HG02610 (cell line): ENCODE measurements at regions not wholly inside any gene's neighbourhood (a gene's known extent, or its start where the extent isn't known, plus 50 kb on each side); places are given as distances from the start of the nearest gene placed in this dataset.

ENCODE experiments used
- ATAC-seq: cut with Tn5 transposase; IDR thresholded peaks from one replicate; pipeline ENCODE4 v1.9.1; 2021; ENCODE audit warnings: mild to moderate bottlenecking, moderate library complexity; ENCODE audit not compliant: unreplicated experiment

GRCh38 chr13:84038001-84038400, 155.7 kb upstream of the SLITRK1 start:
- no peak for ATAC-seq

GRCh38 chr13:84032116-84032515, 149.8 kb upstream of the SLITRK1 start:
- ATAC-seq, result no peak

DNA sequence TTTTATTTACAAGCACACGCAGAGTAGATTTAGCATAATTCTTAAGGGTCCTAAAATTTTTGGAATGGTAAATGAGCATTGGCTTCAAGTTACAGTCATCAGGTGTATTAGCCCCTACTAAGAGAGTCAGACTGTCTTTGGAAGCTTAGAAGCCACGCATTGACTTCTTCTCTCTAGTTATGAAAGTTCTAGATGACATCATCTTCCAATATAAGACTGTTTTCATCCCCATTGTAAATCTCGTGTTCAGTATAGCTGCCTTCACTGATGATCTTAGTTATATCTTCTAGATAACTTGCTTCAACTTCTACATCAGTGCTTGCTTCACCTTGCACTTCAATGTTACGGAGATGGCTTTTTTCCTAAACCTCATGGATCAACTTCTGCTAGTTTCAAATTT, 148.8 kb upstream of the SLITRK1 start:
- no peak for ATAC-seq

DNA sequence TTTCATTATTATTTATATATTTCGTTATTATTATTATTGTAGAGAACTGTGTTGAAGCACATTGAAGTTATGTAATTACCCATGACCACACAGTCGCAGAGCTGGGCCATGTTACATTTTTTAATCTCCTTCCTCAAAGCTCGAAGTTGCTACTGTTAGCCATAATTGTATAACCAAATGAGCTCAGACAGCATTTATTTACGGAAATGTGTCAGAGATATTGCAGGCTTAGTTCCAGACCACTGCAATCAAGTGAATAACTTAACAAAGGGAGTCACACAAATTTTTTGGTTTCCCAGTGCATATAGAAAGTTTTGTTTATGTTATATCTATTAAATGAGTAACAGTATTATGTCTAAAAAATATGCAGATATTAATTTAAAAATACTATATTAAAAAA, 147.1 kb upstream of the SLITRK1 start:
- no peak for ATAC-seq

GRCh38 chr13:84025824-84026223, 143.6 kb upstream of the SLITRK1 start:
- no peak for ATAC-seq

- no peak for ATAC-seq
Observed at GRCh38 chr13:83996415-83996814, 114.1 kb upstream of the SLITRK1 start.

GRCh38 chr13:83995930-83996329, 113.7 kb upstream of the SLITRK1 start:
- no peak for ATAC-seq

GRCh38 chr13:83992566-83993358, 110.5 kb upstream of the SLITRK1 start:
- ATAC-seq, result peak; percentile 64

DNA sequence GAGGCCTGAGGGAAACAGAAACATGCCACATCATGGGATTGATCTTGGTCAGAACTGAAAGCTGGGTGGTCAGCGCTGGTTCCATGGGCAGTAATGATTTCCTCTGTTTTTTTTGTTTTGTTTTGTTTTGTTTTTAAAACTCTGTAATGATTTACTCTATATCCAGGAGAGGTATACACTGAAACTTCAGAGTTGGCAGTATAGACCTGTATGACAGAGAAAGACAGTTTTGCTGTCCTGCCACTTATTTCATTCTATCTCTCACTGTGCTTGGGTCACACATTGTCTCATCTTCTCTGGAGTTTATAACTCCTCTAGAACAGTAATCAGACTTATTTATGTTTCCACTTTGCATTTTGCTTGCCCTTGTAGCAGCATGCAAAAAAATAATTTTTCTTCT, 105.1 kb upstream of the SLITRK1 start:
- no peak for ATAC-seq

DNA sequence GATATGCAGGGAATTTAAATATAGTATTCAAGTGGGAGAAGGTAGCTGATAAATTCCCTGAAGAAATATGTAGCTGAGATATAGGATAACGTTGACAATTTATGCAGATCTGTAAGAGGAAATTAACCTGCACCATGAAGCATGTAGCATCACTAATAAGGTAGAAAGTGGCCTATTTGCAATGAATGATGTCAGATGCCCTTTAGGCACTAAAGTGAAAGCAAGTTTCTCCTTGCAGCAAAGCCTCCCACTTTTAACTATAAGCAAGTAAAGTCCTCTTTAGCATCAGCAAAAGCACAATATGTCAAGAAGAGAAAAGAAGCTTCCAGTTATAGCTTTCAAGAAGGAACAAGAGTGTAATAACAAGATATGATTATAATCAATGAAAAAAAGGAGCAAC, 102.5 kb upstream of the SLITRK1 start:
- no peak for ATAC-seq

GRCh38 chr13:83980331-83980730, 98.1 kb upstream of the SLITRK1 start:
- ATAC-seq, result no peak

DNA sequence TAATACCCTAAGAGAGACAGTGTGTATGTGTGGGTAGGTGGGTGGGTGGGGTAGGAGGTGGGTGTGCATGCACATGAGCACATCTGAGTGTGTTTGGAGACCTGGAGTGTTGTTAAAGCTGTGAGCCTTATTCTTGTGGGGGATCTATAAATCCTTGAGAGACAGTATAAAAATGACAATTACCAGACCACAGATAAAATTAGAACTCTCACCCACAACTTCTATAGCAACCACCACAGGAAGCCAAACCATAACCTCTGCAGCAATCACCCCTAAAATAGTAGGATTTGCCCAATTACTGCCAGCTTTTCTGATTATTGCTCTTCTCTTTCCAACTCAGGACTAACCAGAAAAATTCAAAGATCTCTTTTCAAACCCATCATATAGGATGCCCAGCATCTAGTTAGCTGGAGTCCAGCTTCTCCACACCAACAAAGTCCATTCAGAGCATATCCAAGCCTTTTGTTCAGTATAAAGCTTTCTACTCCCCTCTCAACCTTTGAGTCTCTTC, 93.4 kb upstream of the SLITRK1 start:
- peak; percentile 67 for ATAC-seq

GRCh38 chr13:83958531-83958930, 76.3 kb upstream of the SLITRK1 start:
- no peak for ATAC-seq

GRCh38 chr13:83955011-83955410, 72.7 kb upstream of the SLITRK1 start:
- no peak for ATAC-seq

DNA sequence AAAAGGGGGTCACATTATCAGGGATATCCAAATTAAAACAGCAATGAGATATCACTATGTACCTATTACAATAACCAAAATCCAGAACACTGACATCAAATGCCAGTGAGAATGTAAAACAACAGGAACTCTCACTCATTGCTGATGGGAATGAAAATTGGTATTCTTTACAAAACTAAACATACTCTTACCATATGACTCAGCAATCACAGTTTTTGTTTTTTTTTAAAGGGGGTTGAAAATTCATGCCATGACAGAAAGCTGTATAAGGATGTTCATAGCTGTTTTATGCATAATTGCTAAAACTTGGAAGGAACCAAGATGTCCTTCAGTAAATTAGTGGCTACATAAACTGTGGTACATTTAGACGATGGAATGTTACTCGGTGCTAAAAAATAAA, 71.6 kb upstream of the SLITRK1 start:
- no peak for ATAC-seq

GRCh38 chr13:83950293-83950692, 68.0 kb upstream of the SLITRK1 start:
- ATAC-seq, result no peak

- ATAC-seq, result no peak
Observed at GRCh38 chr13:83943530-83944279, 61.4 kb upstream of the SLITRK1 start.

- ATAC-seq, result no peak
Observed at GRCh38 chr13:83941701-83942335, 59.5 kb upstream of the SLITRK1 start.

GRCh38 chr13:83940742-83941141, 58.5 kb upstream of the SLITRK1 start:
- no peak for ATAC-seq

DNA sequence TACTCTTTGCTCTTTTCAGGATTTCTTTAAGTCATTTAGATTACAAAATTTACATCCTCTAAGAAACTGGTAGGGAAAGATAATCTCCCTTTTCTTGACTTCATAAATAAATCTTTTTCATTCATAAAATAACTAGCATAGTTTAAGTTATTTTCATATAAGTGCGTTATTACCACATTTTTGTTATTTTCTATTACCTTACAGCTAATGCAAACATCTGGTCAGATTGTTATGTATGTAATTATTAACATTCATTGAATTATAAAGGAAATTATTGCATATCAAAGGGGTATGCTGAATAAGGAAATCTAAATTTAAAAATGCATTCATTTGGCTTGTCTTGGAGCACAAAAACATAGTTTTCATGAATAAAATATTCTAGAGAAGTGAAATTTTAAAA, 55.3 kb upstream of the SLITRK1 start:
- ATAC-seq, result no peak

DNA sequence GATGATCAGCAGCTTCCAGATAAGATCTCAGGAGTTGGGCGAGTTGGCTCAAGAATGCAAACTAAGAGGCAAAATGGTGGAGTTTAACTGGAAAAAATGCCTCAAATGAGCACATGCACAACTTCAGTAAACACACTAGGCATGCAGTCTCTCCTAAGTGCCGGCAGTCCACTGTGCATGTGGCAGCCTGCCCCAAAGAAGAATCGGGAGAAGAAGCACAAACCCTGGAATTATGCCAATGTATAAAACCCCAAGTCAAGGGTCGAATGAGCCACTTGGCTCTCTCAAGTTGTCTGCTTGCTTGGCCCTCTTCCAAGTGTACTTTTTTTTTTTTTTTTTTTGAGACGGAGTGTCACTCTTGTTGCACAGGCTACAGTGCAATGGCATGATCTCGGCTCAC, 53.3 kb upstream of the SLITRK1 start:
- ATAC-seq, result no peak
